GM10266 (cell line): ENCODE measurements at regions not wholly inside any gene's neighbourhood (a gene's known extent, or its start where the extent isn't known, plus 50 kb on each side); places are given as distances from the start of the nearest gene placed in this dataset.

ENCODE experiments used
- DNase-seq: peaks from one replicate; pipeline ENCODE4 v3.0.0; 2012; ENCODE audit errors: extremely low spot score
- TF ChIP-seq, protein P1 (sequence below): IDR thresholded peaks from 2 replicates; pipeline ENCODE4 v1.5.1; 2012; ENCODE audit warnings: mild to moderate bottlenecking, low read depth; ENCODE audit not compliant: control insufficient read depth, insufficient read depth; ENCODE audit errors: missing control alignments

DNA sequence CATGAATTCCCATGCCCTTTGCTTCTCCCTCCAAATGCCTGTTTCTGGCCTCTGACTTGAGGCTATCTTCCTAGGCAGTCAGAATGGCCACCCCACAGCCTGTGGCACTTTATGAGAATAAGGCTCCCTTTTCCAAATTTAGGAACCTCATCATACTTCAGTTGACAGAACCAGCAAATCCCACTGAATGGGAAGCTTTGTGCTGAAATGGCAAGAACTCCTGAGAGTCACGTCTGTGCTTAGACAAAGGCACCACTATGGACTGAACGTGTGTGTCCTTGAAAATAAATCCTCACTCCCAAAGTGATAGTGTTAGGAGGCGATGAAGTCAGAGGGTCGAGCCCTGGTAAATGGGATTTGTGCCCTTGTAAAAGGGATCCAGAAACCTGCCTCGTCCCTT lies 559.9 kb upstream of the SOX11 start:
- TF ChIP-seq, protein P1, sequence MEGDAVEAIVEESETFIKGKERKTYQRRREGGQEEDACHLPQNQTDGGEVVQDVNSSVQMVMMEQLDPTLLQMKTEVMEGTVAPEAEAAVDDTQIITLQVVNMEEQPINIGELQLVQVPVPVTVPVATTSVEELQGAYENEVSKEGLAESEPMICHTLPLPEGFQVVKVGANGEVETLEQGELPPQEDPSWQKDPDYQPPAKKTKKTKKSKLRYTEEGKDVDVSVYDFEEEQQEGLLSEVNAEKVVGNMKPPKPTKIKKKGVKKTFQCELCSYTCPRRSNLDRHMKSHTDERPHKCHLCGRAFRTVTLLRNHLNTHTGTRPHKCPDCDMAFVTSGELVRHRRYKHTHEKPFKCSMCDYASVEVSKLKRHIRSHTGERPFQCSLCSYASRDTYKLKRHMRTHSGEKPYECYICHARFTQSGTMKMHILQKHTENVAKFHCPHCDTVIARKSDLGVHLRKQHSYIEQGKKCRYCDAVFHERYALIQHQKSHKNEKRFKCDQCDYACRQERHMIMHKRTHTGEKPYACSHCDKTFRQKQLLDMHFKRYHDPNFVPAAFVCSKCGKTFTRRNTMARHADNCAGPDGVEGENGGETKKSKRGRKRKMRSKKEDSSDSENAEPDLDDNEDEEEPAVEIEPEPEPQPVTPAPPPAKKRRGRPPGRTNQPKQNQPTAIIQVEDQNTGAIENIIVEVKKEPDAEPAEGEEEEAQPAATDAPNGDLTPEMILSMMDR, result no peak
- DNase-seq, result no peak

DNA sequence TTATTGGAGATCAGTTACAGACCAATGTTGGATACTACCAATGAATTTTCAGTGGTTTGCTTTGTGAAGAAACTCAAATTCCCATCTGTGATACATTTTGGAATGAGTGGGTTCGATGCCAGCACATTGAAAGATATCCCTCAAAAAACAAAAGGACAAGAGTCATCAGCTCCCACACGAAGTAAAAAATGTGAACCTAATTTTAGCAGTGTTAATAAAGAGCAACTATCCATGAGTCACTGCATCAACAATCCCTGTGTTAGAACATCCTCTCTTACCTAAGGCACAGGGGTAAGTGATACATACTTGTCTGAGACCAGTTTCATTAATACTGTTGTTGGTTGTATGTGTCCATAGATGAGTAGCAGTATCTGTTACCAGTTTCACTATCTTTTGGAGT lies 551.8 kb upstream of the SOX11 start:
- TF ChIP-seq, protein P1, result no peak

DNA sequence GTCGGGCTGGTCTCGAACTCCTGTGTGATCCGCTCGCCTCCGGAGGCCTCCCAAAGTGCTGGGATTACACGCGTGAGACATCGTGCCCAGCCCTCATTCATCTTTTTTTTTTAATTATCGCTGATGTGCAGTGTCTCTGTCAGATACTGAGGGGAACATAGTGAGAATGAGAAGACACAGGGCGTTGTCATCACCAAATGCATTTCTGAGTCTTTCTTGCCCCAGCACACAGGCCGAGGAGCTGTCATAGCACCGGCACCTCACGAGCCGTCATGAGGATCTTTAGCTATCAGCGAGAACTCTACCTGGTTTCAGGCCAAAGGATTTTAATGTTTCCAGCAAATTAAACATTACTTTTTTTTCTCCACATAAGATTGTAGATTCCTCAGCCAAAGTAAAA lies 548.0 kb upstream of the SOX11 start:
- no peak for DNase-seq
- TF ChIP-seq, protein P1, result no peak

More for the DNA sequence above, 551.8 kb upstream of the SOX11 start:
- DNase-seq, result no peak

DNA sequence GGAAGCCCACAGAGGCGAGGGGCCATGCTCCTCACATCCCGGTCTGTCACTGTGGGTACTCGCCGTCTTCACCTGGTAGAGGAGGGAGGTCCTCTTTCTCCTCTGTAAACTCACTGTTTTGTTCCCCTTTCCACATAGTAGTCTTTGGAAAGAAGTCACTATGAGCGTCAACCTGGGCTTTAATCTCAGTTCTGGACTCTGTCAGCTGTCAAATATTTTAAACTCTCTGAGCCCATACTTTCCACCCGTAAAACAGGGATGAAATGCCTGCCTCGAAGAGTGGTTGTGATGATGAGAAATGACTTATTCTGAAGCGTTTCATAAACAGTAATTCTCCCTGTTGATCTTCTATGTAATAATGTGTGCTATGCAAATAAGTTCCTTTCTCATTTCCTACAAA lies 547.1 kb upstream of the SOX11 start:
- DNase-seq, result no peak
- TF ChIP-seq, protein P1, result no peak

DNA sequence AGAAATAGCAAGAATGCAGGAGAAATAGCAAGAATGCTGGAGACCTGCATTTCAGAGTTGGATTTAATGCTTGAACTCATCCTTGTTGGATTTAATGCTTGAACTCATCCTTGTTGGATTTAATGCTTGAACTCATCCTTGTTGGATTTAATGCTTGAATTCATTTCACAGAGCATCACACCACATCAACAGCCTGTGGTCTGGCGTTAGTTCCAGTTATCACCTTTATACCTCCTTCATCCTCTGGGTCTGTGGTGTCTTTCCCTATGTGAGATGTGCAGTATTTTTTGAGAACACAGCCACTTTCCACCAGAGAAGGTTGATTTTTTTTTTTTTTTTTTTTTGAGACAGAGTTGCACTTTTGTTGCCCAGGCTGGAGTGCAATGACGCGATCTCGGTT lies 546.4 kb upstream of the SOX11 start:
- no peak for DNase-seq
- TF ChIP-seq, protein P1, result no peak

DNA sequence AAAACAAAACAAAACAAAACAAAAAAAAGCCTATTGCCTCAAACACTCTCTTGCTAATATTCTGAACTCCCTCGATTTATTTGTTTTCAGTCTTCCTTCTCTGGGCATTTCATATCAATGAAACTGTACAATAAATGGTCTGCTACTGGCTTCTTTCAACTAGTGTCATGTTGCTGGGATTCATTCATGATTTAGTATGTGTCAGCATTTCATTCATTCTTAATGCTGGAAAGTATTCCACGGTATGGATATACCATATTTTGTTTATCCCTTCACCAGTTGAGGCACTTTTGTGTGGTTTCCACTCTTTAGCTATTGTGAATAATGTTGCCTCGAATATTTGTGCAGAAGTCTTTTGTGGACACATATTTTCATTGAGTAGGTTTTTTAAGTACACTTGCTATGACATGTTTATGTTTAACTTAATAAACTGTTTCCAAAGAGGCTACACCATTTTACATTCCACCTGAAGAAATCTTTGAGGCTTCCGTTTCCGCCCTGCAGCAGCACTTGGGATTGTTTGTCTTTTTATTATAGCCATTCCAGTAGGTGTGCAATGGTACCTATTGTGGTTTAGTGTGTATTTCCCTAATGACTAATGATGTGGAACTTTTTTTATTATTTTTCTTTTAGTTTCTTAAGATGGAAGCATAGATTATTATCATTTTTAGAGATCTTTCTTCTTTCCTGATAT lies 543.6 kb upstream of the SOX11 start:
- TF ChIP-seq, protein P1, result no peak
- no peak for DNase-seq

DNA sequence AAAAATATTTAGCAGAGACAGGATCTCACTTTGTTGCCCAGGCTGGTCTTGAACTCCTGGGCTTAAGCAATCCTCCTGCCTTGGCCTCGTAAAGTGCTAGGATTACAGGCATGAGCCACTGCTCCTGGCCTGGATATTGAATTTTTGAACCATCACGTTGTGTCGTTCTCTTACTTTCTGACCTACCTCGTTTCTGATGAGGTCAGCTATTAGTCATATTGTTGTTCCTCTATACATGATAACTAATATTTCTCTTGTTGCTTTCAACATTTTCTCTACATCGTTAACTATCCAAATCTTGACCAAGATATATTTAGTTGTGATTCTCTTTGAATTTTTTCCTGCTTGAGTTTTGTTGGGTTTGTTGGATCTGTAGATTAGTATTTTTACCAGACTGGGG lies 541.3 kb upstream of the SOX11 start:
- TF ChIP-seq, protein P1, result no peak
- DNase-seq, result no peak
